Breast epithelium (tissue), 3 donors: ENCODE measurements at regions not wholly inside any gene's neighbourhood (a gene's known extent, or its start where the extent isn't known, plus 50 kb on each side); places are given as distances from the start of the nearest gene placed in this dataset.

Experiments
- CTCF ChIP-seq, 3 donors: fragments of 450-650 bp; IDR thresholded peaks; one replicate each; pipeline ENCODE4 v1.5.1; 2016 to 2017; ENCODE audit warnings: antibody characterized with exemption in 3 of 3, mild to moderate bottlenecking in 3 of 3, moderate library complexity in 3 of 3
- POLR2A ChIP-seq: fragments of 450-650 bp; IDR thresholded peaks from one replicate; pipeline ENCODE4 v1.6.1; 2016; ENCODE audit warnings: antibody characterized with exemption, mild to moderate bottlenecking, moderate library complexity

DNA sequence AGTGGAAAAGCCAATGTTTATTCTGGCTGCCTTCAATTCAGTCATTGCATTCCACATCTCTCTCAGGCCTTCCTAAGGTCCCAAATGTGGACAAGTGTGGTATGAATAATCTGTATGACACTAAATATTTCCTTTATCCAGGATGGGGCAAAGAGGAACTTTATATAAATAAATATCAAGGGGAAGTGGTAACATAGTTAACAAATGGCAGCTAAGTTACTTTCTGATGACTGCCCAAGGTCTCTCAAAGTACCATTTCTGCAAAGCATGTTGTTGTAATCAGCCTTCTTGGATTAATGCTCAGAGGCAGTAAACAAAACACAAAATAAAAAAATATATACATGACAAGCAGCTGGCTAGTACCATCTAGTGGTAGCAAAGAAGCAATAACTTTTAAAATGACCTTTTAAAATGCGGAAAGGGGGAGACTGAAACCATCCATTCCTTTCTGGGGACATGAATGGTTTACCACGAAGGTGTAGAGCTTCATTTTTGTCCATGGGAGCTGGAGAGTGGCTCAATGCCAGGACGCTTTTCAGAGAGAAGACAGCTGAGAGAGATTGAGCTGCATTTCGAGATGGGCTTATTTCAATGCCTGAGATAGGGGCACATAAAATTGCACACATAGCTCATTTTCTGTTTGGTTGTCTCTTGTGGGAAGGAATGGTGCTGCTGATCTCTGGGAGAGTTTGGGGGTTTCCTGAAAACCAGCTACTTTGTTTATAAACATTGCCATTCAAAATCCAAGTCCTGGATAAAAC is 259.2 kb downstream of the RFC3 start:
- TF ChIP-seq CTCF (IDR thresholded peaks at IDR 0.05) (peak in 1 of 3 donors; percentile 54), POLR2A (no peak)
